ENCODE measurements at regions not wholly inside any gene's neighbourhood (a gene's known extent, or its start where the extent isn't known, plus 50 kb on each side); places are given as distances from the start of the nearest gene placed in this dataset.

- TF ChIP-seq CTCF (IDR thresholded peaks at IDR 0.05) = no peak
- TF ChIP-seq EZH2 (IDR thresholded peaks at IDR 0.05; ENCODE audit: borderline replicate concordance, insufficient read depth, low read depth, low read length, poor library complexity, severe bottlenecking) = no peak
Measured at GRCh38 chr7:57344957-57345356, 105.0 kb upstream of the ZNF716 start.
